Stimulated activated CD8-positive, alpha-beta memory T cell treated with anti-CD3 and anti-CD28 coated beads, Interleukin-15, amount 100 ng/mL, for 1 hour (primary cell): ENCODE measurements at regions not wholly inside any gene's neighbourhood (a gene's known extent, or its start where the extent isn't known, plus 50 kb on each side); places are given as distances from the start of the nearest gene placed in this dataset.

Experiments used
- DNase-seq: peaks from one replicate; pipeline ENCODE4 v3.0.0-alpha.2; 2020; ENCODE audit warnings: low read depth

DNA sequence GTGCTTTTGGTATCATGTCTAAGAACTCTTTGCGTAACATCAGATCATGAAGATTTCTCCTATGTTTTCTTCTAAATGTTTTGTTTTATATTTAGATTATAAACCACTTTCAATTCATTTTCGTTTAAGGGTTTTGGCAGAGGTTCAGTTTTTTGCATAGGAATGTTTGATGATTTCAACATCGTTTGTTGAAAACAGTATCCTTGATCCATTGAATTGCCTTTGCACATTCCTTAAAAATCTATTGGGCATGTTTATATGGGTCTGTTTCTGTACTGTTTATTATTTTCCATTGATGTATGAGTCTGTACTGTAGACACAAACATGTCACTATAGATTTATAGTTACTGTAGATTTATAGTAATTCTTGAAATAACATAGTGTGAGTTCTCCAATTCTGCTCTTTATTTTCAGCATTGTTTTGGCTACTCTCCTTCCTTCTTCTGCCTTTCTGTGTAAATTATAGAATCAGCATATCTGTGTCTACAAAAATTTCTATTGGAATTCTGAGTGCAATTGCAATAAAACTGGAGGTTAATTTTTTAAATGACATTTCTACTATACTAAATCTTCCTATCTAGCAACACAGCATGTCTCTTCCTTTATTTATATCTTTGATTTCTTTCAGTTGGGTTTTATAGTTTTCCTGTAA is 374.0 kb downstream of the SV2B start:
- no peak for DNase-seq

DNA sequence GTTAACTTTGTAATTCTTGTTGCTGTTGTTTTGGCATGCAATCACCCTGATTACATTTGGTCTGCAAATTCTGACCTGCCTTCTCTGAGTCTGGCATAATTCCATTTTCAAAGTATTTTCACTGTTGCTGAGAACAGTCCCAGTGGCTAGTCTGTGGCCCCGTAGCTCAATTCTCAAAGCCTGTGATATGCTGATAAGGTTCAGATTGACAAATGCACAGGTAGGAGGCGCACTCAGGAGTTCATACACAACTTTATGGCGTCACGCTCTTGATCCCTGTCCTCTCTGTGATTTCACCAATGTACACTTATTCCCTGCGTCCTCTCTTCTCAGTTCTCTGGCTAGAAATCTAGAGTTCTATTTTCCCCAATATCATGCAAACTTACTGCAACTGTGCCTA is 376.6 kb upstream of the SLCO3A1 start:
- no peak for DNase-seq

DNA sequence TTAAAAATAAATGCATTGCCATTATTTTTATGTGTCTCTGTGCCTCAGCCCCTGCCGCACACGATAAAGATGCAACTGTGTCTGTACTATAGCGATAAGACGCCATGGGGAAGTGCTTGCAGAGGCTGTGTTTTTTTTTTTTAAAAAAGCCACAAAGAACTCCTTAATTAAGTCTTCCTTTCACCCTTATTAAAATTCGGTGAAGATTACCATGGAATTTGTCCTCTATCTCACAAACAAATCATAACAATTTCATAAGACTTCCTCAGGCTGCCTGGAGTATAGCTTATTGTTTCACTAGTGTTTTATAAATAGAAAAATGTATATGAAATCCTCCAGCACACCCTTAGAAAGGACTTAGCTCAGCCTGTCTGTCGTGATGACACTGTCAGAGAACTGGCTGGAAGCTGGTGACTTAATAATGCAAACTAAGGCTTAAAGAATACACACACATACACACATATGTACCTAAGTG is 374.8 kb upstream of the SLCO3A1 start:
- no peak for DNase-seq

DNA sequence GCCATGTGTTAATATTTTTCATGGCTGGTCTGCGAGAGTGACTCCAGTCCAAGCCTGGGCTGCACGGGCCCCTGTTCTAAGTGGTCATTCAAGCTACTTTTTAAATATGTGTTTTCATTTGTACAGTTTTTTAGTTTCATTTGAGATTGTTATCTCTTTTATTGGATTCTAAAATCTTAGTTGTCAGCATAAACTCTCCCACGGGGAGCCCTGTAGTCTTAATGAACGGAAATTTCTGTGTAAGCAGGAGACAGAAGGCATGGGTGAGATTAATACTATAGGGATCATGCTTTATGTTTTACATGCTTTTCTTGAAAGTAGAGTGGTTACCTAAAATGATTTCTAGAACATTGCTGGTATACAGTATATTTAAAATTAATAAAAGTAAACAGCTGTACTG is 373.1 kb upstream of the SLCO3A1 start:
- DNase-seq = no peak

DNA sequence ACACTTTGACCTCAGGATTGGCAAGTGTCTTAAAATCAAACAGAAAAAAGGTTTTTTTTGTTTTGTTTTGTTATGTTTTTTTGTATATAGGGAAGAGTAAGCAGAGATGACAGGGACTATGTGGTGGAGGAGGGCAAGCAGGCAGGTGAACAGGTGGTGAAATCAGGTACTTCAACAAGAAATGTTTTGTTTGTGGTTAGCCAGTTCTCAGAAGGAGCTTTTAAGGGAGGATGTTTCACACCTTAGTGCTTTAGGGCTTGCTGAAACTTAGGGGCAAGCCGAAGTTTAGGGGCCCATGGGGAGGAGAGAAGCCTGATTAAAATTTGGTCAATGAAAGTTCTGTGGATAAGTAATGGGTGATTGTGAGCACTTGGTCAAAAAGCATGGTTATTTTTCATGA is 370.7 kb upstream of the SLCO3A1 start:
- DNase-seq = no peak

DNA sequence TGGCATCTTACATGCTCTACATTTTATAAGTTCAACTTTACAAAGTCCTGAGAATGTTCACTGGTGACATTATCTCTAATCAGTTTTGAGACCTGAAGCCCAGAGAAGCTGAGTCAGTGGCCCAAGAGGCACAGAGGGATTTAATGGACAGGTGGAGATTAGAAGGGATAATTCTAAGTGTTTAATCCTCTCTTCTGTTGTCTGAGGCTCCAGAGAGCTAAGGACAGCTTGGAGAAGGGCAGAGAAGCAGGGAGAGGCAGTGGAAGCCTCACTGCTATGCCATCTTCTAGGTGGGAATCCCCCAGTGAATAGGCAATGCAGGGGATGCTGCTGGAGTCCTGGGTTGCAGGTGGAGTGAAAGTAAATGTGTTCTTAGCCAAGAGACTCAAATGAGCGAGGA is 369.4 kb upstream of the SLCO3A1 start:
- DNase-seq = no peak

DNA sequence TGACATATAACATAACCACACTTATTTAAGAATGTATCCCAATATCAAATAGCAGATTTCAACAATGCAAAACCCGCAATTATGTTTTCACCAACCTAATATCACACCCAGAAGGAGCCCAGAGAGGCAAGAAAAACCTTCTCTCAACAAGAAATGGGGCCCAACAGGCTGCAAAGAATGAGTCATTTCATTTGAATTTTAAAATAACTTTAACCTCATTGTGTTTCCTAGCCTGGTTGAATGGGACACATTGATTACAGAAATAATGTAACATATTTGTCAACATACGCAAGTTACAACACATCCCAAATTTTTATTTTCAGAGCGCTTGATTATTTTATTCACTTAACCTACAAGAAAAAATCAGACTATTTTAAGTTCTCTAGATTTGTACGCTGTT is 365.1 kb upstream of the SLCO3A1 start:
- no peak for DNase-seq

DNA sequence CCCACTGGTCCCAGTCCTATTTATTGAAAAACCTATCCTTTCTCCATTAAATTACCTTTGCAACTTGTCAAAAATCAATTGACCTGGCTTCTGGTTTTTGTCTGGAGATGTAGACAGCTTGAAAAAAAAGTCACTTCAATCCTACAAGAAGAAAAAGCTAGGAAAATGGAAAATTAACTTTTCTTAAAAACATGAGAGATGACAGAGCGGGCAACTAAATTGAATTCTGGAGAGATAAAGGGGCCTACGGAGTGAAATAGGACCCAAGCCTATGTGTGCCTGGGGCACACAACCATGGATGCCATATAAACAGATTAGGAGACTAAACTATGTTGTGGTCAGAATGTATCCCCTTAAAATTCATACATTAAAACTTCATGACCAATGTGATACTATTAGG is 363.3 kb upstream of the SLCO3A1 start:
- no peak for DNase-seq

DNA sequence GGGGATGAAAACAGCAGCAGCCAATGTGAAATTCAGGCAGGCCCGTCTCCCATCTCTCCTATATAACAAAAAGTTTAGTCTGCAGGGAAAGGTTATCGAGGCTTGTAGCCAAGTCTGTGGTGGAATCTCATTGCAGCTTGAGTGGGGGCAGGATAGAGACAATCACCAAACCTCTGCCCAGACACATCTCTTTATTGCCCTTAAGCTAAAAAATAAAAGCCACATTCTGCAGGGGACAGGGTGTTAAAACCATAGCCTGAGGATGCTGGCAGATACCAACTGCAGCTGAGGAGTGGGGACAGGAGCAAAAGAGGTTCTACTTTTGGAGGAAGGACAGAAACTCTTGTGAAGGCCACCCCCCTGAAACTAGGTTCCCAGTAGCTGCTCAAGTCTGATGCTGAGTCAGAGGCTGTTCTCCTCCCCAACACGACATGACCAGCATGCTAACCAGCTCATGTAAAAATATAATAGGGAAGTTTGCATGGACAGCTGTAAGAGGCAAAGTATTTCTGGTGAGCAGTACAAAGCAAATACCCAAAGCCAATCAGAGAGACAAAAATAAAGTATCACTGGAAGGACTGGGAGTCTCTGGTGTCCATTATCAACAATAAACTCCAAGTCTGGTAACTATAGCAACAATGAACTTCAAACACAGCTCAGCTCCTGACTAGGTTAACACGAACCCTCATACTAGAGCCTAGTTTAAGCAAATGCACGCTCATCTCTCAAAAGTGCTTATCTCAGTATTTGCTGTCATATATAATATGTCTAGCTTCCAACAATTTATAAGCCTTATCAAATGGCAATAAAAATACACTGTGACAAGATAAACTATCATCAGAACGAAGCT is 362.2 kb upstream of the SLCO3A1 start:
- no peak for DNase-seq

DNA sequence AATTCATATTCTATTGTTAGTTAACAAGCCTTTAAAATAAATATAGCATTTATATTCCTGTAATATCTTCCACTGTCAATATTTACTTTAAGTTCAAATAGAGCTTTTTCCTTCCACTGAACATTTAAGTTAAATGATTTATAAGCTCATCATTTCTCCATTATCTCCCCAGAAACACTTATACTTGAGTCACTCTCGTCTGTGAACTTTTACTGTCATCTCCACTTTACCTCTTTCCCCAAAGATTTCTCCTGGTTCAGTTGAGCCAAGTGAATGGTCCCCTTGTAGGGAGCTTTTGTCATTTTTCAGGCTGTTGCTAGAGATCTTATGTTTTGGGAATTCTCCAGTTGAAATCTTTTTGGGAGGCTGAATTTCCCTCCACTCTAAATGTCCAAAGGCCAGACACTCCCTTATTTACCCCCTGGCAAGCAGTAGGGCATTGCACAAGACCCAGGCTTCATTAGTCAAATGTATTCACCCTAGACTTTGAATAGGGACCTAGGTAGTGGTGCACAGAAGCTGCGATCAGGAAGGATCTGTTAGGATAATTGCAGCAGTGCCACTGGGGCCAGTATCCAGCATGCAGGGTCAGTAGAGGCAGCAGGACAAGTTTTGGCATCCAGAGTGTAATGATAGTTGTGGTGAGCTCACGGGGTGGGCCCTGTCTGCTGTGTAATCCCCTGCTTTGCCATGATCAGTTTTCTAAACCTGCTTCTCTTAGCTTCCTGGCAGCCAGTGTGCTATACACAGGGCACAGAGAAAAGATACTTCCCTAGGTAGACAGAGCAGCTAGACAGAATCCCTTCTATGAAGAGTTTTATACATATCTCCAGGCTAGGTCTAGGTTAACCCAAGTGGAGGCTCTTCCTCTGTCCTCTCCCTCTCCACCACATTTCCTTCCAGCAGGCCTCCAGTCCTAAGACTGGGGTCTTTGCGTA is 356.5 kb upstream of the SLCO3A1 start:
- no peak for DNase-seq

DNA sequence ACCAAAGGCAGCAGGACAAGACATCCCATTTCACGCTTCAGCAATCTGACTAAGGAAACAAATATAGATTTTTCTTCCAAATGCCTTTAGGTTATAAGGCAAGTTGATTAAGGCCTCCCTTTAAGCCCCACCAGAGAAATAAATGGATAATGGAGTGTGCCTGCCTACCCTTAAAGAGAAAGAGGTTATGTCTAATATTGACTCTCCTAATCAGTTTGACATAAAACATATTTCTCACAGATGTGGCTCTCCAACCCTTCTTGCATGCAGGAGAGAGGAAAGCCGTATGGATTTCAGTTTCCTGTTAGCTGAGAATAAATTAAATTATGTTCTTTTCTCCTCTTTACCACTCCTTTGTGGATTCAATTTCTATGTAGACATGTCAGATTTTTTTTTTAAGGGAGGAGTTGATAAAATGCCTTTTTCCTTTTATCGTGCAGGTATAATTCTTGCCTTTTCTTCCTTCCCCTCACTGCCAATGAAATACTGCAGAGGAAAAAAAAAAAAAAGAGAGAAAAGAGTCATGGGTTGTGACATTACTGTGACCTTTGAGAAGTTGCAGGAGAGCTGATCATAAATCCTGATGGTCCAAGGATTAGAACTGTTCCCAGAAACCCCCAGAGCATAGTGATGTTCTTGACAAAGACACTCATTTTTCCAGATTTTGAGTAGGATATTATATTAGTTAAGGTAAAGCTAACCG is 355.3 kb upstream of the SLCO3A1 start:
- no peak for DNase-seq

DNA sequence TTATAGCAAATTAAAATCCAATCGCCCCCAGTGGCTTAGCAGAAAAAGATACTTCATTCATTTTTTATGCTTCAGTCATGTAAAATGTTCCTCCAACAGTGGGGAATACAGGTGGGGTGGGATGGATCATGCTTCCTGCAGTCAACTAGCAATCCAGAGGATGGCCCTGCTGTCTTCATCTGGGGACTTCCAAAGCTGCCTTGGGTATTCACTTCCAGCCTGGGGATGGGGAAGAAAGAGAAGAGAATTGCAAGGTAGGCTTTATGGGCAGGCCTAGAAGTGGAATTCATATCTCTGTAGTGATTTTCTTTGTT is 354.8 kb upstream of the SLCO3A1 start:
- no peak for DNase-seq

DNA sequence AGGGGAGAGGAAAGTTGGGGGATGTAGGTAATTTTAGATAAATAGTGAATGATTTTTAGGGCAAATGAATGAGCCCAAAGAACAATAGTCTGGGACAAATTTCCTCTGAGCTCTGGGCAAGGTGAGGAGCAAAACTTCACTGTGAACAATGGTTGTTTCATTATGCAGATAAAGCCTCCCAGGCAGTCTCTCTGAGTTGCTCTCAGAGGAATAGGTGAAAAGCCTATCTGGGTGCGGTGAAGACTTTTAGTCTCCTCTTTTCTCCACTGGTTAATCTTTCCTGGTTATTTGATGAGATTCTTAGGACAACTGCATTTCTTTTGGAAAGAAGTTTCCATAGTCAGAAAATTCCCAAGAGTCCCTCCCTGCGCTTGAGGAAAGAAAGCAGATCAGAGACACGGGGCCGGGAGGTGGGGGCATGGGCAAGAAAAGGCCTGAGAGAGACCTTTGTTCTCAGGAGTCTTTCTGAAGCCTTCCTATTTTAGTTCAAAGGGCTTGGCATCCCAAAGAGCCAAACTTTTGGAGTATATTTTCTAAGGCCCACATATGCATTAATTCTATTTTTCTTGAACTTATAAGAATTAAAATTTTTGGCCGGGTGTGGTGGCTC is 353.6 kb upstream of the SLCO3A1 start:
- no peak for DNase-seq

DNA sequence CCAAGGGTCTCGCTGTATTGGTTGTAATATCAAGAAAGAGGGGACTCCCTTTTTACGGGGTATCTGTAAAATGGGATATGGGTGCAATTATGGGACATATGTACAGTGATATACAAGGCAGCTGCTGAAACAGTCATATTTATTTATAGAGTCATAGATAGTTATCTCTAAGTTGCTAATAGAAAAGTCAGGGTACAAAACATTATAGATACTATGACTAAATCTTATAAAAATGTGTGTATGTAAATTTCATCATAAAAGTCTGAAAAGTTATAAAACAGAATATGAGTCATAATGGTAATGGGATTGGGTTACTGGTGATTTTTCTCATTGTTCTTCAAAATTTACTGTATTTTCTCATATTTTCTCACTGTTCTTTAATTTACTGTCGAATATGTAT is 344.9 kb upstream of the SLCO3A1 start:
- no peak for DNase-seq

DNA sequence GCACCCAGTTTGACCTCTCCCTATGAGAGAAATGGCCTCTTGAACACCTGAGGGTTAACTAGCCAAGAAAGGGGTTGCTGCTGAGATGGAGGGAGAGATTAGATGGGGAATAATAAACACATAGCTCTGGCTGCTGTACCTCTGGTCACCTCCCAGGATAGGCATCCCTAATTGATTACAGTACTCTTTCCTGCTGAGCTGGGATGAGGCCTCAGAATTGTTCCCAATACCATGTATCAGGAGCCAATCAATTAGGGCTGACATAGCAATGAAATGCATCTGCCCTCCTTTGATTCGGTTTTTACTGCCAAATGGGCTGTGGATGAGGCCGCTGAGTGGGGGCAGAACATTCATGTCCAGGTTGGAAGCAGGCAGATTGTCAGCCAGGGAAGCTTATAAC is 339.4 kb upstream of the SLCO3A1 start:
- no peak for DNase-seq

DNA sequence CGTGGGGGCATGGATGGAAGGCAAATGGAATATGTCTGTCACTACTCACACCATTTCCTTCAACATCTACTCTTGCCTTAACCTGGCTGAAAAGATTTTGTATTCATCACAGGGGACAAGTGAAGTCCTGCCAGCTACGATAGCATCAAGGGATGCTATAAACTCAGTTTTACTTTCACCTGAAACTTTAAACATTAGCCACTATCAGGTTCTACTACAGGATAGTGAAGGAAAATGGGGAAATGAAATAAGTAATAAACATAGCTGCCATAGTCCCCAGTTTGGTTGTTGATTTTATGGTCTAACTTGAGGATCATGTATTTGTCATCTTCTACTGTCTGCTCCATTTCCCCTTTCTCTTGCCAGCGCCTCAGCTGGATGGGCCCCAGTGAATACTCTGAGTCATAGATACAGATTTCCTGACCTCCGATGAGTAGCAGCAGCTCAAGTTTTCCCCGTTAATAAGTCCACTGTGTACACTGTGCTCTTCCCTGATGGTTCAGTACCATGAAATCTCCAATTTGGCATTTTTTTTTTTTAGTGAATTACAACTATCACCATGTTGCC is 338.2 kb upstream of the SLCO3A1 start:
- DNase-seq = no peak

DNA sequence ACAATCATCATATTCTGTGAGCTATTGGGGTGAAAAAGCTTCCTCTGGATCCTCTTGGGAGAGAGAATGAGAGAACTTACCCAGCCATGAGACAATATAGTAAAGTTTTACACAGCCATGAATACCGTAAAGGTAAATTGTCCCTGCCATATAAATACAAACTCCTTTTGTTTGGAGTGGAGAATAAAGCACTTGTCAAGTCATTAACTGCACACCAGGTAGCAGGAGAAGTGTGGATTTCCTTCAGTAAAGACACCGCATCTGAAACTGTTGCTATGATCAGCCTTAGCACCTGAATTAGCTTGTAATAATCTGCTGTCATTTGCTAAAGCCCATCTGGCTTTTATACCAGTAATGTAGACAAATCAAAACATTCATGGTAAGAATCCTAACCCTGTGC is 336.6 kb upstream of the SLCO3A1 start:
- DNase-seq = no peak

DNA sequence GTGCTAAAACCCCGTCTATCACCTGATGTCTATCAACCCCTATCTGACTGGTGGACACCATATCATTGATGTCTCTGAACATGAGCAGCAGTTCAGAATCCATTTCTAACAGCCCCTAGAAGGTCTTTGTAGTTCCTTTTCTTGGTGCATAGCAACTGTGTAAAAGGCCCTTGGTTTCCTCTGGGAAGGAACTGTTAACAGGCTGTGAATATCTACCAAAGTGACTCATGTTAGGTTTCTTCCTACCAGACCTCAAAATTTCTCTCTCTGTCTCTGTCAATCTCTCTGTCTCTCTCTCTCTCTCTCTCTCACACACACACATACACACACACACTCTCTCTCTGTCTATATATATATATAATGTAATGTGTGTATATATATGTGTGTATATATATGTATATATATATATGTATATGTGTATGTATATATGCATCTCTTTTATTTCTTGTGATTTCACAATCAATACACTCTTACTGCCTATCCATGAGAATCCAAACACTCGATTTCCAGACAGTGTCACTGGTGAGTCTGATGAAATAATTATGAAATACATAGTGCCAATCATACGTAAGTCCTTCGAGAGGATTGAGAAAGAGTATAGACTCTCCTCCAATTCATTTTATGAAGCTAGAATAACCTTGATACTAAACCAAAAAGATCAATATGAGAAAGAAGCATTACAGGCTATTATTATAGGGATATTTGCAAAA is 335.9 kb upstream of the SLCO3A1 start:
- no peak for DNase-seq

DNA sequence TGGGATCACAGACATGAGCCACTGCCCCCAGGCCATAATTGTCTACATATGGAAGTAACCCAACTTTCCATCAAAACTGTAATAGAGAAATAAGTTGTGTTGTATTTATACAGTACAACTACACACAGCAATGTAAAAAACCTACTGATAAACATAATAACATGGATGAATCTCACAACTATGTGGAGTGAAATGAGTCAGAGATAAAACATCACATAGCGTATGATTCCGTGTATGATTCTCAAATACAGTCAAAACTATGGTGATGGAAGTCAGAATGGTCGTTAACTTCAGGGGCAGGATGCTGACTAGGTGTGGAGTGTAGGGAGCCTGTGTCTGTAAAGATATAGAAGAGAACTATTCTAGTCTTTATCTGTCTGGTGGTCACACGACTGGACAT is 332.7 kb upstream of the SLCO3A1 start:
- no peak for DNase-seq

DNA sequence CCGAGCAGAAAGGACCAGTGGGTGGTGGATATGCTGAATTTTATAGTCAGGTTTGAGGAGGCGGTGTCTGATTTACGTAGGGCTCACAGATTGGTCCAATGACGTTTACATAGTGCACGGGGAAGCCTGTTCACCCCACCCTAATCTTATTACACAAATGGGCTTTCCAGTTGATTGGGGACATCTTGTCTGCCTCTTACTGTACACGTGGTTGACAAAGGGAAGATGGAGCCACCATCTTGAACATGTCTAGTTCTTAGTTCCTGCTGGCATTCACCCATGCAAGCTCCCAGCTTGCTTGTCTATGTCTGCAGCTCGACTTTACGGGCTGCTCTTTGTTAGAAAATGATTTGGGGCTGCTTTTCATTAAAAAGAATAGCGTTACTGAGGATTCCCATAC is 332.0 kb upstream of the SLCO3A1 start:
- no peak for DNase-seq

DNA sequence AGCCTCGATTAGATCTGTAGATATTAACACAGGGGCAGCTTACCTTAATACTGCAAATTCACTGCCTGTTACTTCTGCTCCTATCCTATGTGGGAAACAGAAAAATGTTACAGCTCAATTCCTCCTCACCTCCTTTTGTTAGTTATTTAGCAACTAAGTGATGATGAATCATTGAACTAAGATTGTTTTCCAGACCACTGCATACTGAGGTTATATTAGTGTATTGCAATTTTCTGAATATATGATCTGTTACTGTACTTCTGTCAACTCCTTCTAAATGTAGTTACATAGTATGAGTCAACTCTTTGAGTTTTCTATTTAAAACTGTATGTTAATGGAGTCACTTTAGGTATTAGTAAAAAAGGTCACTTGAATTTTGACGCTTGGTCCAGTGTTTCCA is 331.5 kb upstream of the SLCO3A1 start:
- DNase-seq = no peak
